SK-N-SH treated with all-trans-retinoic acid at 6 μM for 48 hours (cell line): ENCODE measurements at regions not wholly inside any gene's neighbourhood (a gene's known extent, or its start where the extent isn't known, plus 50 kb on each side); places are given as distances from the start of the nearest gene placed in this dataset.

Experiments
- ATAC-seq: fragments of 200-7000 bp; cut with Tn5 transposase; 3 replicates; pipeline ENCODE4 v1.9.1; 2020; ENCODE audit warnings: mild to moderate bottlenecking, moderate library complexity
- ARNTL ChIP-seq: fragments of 450-650 bp; formaldehyde crosslinking; IDR thresholded peaks from 2 replicates; pipeline ENCODE4 v1.5.0; 2020; ENCODE audit warnings: low read depth, mild to moderate bottlenecking, moderate library complexity, borderline replicate concordance
- BACH2 ChIP-seq: fragments of 250-450 bp; sonication (Bioruptor Pico); IDR thresholded peaks from 2 replicates; pipeline ENCODE4 v1.9.0; 2021; ENCODE audit warnings: mild to moderate bottlenecking, borderline replicate concordance
- CREB5 ChIP-seq: fragments of 250-450 bp; sonication (Bioruptor Pico); IDR thresholded peaks from 2 replicates; pipeline ENCODE4 v1.5.1; 2020; ENCODE audit warnings: low read depth, mild to moderate bottlenecking, moderate library complexity
- CSDC2 ChIP-seq: fragments of 250-450 bp; sonication (Bioruptor Pico); IDR thresholded peaks from 2 replicates; pipeline ENCODE4 v1.5.0; 2020; ENCODE audit warnings: mild to moderate bottlenecking, moderate library complexity
- ESRRG ChIP-seq: fragments of 250-450 bp; sonication (Bioruptor Pico); IDR thresholded peaks from 2 replicates; pipeline ENCODE4 v1.6.1; 2021; ENCODE audit warnings: mild to moderate bottlenecking
- ISL1 ChIP-seq: fragments of 250-450 bp; sonication (Bioruptor Pico); IDR thresholded peaks from 2 replicates; pipeline ENCODE4 v2.1.2; 2022; ENCODE audit warnings: mild to moderate bottlenecking, moderate library complexity
- OSR1 ChIP-seq: fragments of 250-450 bp; sonication (Bioruptor Pico); IDR thresholded peaks from 2 replicates; pipeline ENCODE4 v1.8.0; 2022; ENCODE audit warnings: moderate library complexity, mild to moderate bottlenecking, inconsistent platforms
- PPARA ChIP-seq: fragments of 250-450 bp; sonication (Bioruptor Pico); IDR thresholded peaks from 2 replicates; pipeline ENCODE4 v1.5.0; 2020; ENCODE audit warnings: mild to moderate bottlenecking, borderline replicate concordance
- RARB ChIP-seq: fragments of 250-450 bp; sonication (Bioruptor Pico); IDR thresholded peaks from 2 replicates; pipeline ENCODE4 v1.8.0; 2021; ENCODE audit warnings: mild to moderate bottlenecking, moderate library complexity
- SNAI2 ChIP-seq: fragments of 250-450 bp; sonication (Bioruptor Pico); IDR thresholded peaks from 2 replicates; pipeline ENCODE4 v1.5.0; 2020; ENCODE audit warnings: mild to moderate bottlenecking, moderate library complexity
- TCF4 ChIP-seq: fragments of 250-450 bp; sonication (Bioruptor Pico); IDR thresholded peaks from 2 replicates; pipeline ENCODE4 v1.8.0; 2021; ENCODE audit warnings: mild to moderate bottlenecking, moderate library complexity, borderline replicate concordance
- TOX ChIP-seq: fragments of 250-450 bp; sonication (Bioruptor Pico); IDR thresholded peaks from 2 replicates; pipeline ENCODE4 v1.8.0; 2021; ENCODE audit warnings: mild to moderate bottlenecking, moderate library complexity, borderline replicate concordance
- TSHZ2 ChIP-seq: fragments of 250-450 bp; sonication (Bioruptor Pico); IDR thresholded peaks from 2 replicates; pipeline ENCODE4 v1.5.0; 2020; ENCODE audit warnings: mild to moderate bottlenecking, moderate library complexity
- ZC3H10 ChIP-seq: fragments of 250-450 bp; sonication (Bioruptor Pico); IDR thresholded peaks from 2 replicates; pipeline ENCODE4 v1.5.1; 2021; ENCODE audit warnings: mild to moderate bottlenecking, moderate library complexity
- ZFP3 ChIP-seq: fragments of 250-450 bp; sonication (Bioruptor Pico); IDR thresholded peaks from 2 replicates; pipeline ENCODE4 v1.5.0; 2020; ENCODE audit warnings: mild to moderate bottlenecking, moderate library complexity
- ZFP30 ChIP-seq: fragments of 450-650 bp; formaldehyde crosslinking; IDR thresholded peaks from 2 replicates; pipeline ENCODE4 v1.5.0; 2022; ENCODE audit warnings: mild to moderate bottlenecking, moderate library complexity
- ZNF70 ChIP-seq: fragments of 450-650 bp; formaldehyde crosslinking; IDR thresholded peaks from 2 replicates; pipeline ENCODE4 v1.5.0; 2020; ENCODE audit warnings: mild to moderate bottlenecking, moderate library complexity
- TF ChIP-seq, protein P1 (sequence below): fragments of 250-450 bp; sonication (Bioruptor Pico); IDR thresholded peaks from 2 replicates; pipeline ENCODE4 v1.5.1; 2021; ENCODE audit warnings: mild to moderate bottlenecking, moderate library complexity
- TF ChIP-seq, protein P2 (sequence below): fragments of 250-450 bp; sonication (Bioruptor Pico); IDR thresholded peaks from 2 replicates; pipeline ENCODE4 v1.8.0; 2021; ENCODE audit warnings: low read depth, mild to moderate bottlenecking, moderate library complexity, borderline replicate concordance

- TF ChIP-seq CSDC2 (CRISPR knock-in tag) (no peak), RARB (CRISPR knock-in tag) (no peak), ESRRG (CRISPR knock-in tag) (no peak), TSHZ2 (CRISPR knock-in tag) (no peak)
Measured at GRCh38 chr1:116276532-116276931, 96.5 kb upstream of the ATP1A1 start.

GRCh38 chr1:116277840-116278540 lies 95.1 kb upstream of the ATP1A1 start:
- ATAC-seq, result no peak
- no peak for TF ChIP-seq ARNTL (CRISPR knock-in tag)
- TF ChIP-seq BACH2 (CRISPR knock-in tag), result no peak
- TF ChIP-seq TOX (CRISPR knock-in tag), result no peak
- no peak for TF ChIP-seq SNAI2
- no peak for TF ChIP-seq ZNF70 (CRISPR knock-in tag)

More at GRCh38 chr1:116276532-116276931, 96.5 kb upstream of the ATP1A1 start:
- ATAC-seq, result no peak

- ATAC-seq, result no peak
- TF ChIP-seq PPARA (CRISPR knock-in tag) (no peak), ESRRG (CRISPR knock-in tag) (no peak), OSR1 (CRISPR knock-in tag) (no peak), TCF4 (no peak), CREB5 (no peak), TOX (CRISPR knock-in tag) (no peak), BACH2 (CRISPR knock-in tag) (no peak), ISL1 (no peak), ZNF70 (CRISPR knock-in tag) (no peak), ZFP3 (no peak), ZFP30 (CRISPR knock-in tag) (no peak), SNAI2 (no peak), CSDC2 (CRISPR knock-in tag) (no peak), ZC3H10 (CRISPR knock-in tag) (no peak)
- TF ChIP-seq, protein P1, sequence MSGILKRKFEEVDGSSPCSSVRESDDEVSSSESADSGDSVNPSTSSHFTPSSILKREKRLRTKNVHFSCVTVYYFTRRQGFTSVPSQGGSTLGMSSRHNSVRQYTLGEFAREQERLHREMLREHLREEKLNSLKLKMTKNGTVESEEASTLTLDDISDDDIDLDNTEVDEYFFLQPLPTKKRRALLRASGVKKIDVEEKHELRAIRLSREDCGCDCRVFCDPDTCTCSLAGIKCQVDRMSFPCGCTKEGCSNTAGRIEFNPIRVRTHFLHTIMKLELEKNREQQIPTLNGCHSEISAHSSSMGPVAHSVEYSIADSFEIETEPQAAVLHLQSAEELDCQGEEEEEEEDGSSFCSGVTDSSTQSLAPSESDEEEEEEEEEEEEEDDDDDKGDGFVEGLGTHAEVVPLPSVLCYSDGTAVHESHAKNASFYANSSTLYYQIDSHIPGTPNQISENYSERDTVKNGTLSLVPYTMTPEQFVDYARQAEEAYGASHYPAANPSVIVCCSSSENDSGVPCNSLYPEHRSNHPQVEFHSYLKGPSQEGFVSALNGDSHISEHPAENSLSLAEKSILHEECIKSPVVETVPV (CRISPR knock-in tag), result no peak
- TF ChIP-seq, protein P2, sequence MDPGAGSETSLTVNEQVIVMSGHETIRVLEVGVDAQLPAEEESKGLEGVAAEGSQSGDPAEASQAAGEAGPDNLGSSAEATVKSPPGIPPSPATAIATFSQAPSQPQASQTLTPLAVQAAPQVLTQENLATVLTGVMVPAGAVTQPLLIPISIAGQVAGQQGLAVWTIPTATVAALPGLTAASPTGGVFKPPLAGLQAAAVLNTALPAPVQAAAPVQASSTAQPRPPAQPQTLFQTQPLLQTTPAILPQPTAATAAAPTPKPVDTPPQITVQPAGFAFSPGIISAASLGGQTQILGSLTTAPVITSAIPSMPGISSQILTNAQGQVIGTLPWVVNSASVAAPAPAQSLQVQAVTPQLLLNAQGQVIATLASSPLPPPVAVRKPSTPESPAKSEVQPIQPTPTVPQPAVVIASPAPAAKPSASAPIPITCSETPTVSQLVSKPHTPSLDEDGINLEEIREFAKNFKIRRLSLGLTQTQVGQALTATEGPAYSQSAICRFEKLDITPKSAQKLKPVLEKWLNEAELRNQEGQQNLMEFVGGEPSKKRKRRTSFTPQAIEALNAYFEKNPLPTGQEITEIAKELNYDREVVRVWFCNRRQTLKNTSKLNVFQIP (CRISPR knock-in tag), result no peak
Measured at GRCh38 chr1:116278541-116278866, 94.5 kb upstream of the ATP1A1 start.

GRCh38 chr1:116279715-116280114 lies 93.3 kb upstream of the ATP1A1 start:
- no peak for ATAC-seq
- TF ChIP-seq OSR1 (CRISPR knock-in tag), result no peak
- TF ChIP-seq ESRRG (CRISPR knock-in tag), result no peak
- TF ChIP-seq ZC3H10 (CRISPR knock-in tag), result no peak
- TF ChIP-seq ISL1, result no peak
- TF ChIP-seq PPARA (CRISPR knock-in tag), result no peak
- TF ChIP-seq, protein P2 (CRISPR knock-in tag), result no peak
- TF ChIP-seq, protein P1 (CRISPR knock-in tag), result no peak
- TF ChIP-seq TSHZ2 (CRISPR knock-in tag), result no peak
